ENCODE measurements at regions not wholly inside any gene's neighbourhood (a gene's known extent, or its start where the extent isn't known, plus 50 kb on each side); places are given as distances from the start of the nearest gene placed in this dataset.

DNA sequence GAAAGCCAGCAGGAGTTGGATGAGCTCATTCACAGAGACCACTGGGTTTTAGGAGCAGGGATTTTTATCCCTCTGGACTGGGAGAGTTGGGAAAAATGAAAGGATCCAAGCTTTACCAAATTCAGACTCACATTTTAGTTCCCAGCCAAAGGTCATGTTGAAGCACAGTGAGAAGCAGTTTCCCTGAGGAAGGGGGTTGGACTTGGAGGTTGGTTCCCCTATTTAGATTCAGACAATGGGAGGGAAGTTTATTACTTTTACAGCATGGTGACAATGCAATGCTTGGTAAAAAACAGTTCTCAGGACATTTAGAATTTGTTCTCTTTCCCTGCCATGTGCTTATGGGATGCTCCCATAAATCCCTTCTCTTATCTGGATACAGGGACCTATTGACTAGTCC, 57.3 kb upstream of the ZNF648 start:
- no peak for DNase-seq

DNA sequence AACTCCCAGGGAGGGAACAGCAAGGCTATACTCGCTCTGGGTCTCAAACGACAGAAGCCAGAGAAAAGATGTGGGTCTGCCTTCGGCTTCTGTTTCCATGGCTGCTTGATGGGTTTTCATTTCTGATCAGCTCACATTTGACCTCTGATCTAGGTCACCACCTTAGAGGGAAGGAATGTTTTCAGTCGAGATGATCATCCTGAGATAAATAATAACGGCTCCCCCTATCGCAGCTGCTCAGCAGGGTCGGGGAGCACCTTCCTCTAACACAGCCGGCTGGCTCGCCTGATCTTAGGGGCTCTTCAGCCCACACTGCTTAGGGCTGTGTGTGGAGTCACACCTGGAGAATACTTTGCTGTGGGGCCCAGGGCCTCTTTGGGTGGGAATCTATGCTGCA, 53.1 kb upstream of the ZNF648 start:
- no peak for DNase-seq

DNA sequence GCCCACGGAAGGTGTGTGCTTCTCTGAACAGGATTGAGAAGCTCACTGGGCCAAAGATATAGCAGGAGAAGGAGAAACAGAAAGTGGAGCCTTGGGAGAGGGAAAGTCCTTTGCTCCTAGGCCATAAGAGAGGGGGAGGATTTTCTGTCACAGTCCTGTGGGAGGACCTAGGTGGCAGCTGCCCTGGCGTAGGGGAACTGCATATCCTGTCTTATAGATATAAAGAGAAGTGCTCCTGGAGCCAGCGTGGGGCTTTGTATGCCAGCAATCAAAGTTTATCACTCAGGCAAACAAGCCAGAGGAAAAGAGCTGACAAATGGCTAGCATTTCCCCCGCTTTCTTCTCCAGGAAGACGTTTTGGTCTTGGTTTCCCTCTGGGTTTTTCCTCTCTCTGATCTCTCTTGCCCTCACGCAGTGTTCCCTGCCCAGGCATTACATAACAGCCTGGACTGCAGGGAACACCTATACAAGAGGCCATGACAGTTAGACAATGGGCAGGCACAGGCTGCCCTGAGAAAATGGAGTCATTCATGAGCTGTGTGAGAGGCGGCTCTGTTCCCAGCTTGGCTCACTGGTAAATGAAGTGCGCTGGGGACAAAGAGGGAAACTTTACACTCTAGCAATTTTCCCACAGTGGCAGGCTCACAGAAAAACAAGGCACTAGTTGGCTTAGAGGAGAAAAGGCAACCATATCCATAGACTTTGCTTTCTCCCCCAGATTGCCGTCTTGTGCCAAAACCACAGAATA, 52.5 kb upstream of the ZNF648 start:
- no peak for DNase-seq

DNA sequence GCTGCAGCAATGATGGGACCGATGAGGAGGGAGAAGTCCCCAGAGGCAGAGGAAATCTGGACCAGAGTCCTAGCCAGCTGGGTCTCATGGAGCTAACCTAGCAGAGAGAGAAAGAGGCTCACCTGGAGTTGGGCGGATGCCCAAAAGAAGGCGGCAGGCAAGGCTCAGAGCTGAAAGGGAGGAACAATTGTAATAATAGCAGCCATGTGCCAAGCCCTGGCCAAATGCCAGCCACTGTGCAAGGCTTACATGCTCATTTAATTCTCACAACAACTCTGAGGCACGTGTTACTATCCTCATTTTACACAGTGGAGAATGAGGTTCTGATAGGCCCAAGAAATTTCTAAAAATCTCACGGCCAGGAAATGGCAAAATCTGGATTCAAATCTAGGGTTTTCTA, 50.0 kb upstream of the ZNF648 start:
- no peak for DNase-seq
